Effector CD8-positive, alpha-beta T cell (primary cell): ENCODE measurements at regions not wholly inside any gene's neighbourhood (a gene's known extent, or its start where the extent isn't known, plus 50 kb on each side); places are given as distances from the start of the nearest gene placed in this dataset.

Experiments used
- DNase-seq: peaks from one replicate; lab custom pipeline; 2025; lab: John Stamatoyannopoulos, UW

DNA sequence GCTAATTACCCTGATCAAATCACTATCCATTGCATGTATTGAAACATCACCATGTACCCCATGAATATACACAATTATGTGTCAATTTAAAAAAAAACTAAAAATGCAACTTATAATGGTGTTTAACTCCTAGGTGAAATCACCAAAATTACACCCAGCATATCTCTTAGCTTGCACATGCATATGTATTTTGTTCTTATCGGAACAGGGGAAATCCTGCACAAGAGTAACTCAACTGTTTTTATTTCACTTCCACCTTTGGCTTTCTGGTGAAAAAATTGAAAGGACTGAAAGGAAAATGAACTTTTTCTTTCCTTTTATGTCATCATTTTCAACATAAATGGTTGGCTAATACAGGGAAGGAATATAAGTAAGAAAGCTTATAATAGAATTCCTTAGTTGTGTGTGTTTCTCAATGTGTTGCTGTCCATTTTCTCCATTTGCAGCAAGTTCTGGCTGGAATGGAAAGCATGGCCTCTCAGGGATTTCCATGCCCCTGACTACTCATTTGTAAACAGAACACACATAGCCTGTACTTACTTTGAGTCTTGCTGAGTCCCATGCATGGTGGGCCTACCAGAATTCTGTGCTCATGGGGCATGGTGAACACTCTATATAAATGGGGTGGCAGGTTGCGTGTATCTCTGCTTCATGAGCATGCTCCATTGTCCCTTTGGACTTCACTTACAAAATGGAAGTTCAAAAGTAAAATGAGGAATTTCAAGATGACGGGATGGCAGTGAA is 462.0 kb downstream of the HS3ST3B1 start:
- no peak for DNase-seq

DNA sequence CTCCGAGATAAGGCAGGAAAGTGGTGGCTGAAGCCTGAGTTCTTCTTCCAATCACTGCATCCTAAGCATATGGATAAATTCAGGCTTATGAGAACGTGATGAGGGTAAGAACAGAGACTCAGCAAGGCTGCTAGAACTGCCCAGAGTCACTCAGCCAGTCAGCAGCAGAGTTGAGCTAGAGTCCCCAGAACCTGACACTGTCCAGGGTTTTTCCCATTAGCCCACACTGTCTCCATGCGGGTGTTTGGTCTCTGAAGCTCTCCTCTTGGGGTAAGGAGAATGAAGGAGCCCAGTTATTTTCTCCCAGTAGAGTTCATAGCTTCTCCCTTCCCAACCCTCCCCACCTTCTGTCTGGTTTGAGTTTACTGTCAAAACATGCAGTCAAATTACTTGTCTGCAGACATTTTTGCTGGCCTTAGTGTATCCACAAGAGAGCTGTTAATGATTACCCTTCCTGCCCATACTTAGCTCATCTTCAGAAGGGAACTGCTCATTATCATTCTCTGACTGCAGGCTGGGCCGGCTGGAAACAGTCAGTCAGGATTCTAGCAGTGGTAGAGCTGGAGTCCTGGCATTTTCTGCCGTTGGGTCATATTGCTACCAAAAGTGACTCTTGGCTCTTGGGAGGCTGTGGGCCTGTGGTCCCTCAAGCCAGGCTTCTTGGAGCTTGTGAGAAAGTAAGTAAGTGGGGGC is 460.0 kb downstream of the HS3ST3B1 start:
- no peak for DNase-seq

DNA sequence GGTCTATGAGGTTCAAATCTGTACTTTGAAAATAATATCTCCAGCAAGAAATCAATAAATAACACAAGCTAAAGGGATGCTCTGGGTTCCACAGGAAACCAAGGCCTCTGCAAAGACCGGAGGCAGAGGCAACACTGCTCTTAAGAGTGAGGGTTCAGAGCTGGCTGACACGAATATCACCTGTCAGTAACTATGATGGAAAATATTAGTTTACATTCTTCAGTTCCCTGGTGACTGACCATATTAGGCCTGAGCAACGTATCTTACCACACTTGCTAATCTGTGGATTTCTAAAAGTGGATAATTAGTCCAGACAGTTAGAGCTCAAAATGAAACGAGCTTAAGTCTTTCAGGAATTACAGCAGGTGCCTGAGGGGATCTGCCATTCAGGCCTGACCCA is 459.3 kb downstream of the HS3ST3B1 start:
- DNase-seq, result no peak

DNA sequence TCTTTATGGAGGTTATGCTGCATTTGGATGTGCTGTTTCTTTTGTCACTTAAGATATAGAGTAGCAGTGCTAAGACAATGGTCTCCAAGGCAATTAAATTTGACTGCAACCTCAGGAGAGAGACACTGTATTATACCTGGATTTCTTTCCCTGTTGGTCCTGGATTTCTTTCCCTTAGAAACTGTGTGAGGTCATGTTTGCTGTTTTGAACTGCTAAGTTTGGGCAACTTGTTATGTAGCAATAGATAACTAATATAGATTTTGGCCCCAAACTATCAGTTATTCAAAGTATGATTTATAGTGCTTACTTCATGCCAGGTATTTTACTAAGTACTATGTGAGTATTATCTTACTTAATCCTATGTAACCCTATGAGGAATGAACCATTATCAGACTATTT is 458.4 kb downstream of the HS3ST3B1 start:
- no peak for DNase-seq

DNA sequence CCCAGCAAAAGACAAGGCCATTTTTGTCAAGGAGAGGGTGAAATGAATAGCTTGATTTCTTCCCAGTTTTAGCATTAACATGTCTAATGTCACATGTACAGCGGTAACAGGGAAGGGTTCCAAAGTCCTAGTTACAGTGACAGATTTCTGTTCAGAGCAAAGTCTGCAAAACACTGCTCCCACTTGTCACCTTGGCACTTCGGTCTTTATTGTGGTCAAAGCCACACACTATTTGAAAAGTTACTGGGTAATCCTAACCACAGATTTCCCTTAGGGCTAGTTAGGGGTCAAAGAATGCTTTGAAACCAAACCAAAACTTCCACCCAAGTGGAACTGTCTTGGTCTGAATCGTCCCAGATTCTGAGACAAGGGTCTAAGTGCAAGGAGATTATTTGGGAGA is 455.6 kb downstream of the HS3ST3B1 start:
- DNase-seq, result no peak

DNA sequence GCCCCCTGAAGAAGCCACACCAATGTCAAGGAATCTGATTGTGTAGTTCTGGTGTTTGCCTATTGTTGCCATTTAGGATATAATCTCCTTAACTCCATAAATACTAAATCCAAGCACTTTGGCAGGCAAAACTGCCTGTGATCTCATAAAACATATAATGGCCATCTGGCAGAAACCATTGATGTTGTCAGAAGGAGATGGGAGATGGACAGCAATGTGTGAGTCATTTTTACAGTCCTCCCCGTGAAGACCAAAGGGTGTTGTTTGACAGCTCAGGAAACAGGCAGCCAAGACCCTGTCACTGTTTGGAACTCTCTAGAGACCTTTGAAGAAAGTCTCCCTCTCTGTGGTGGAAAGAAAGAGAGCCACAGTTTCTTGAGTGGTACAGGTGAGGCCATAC is 454.1 kb downstream of the HS3ST3B1 start:
- no peak for DNase-seq

DNA sequence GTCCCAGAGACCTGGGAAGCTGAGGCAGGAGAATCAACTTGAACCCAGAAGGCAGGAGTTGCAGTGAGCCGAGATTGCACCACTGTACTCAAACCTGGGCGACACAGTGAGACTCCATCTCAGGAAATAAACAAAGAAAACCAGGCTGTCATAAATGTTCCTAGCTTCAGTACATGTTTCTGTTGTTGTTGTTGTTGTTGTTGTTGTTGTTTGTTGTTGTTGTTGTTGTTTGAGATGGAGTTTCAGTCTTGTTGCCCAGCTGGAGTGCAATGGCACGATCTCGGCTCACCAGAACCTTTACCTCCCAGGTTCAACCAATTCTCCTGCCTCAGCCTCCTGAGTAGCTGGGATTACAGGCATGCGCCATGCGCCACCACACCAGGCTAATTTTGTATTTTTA is 452.5 kb downstream of the HS3ST3B1 start:
- no peak for DNase-seq

DNA sequence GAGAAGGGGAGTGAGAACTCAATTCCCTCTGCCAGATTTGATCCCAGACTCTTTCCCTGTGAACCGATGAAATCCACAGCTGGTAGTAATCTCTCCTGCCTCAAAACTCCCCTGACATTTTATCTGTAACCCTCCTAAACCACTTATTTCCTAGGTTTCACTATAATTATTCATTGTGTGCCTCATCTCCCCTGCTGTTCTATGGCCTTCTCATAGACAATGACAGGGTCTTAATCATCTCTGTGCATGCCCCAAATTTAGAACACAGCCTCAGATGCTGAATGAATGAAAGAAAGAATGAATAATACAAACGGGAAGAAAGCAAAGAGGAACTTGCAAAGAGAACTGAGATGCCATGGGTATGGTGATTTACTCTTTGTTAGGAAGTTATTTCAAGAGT is 451.1 kb downstream of the HS3ST3B1 start:
- DNase-seq, result no peak

DNA sequence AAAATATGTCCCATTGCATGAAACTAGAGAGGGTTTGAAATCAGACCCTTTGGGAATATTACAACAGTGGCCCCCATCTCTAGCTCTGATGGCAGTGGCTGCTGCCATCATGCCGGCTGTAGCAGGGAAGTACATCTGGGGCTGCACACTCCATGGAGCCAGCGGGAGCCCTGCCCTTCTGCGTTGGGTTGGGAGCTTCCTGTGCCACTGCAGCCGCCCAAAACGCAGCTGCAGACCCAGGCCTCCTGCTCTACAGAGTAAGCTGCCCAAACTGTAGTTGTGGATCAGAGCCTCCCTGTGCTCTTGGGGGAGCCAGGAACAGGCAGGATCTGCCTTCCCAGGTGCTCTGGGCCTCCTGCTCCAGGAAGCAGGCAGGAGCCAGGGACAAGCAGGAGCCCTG is 450.0 kb downstream of the HS3ST3B1 start:
- DNase-seq, result no peak

DNA sequence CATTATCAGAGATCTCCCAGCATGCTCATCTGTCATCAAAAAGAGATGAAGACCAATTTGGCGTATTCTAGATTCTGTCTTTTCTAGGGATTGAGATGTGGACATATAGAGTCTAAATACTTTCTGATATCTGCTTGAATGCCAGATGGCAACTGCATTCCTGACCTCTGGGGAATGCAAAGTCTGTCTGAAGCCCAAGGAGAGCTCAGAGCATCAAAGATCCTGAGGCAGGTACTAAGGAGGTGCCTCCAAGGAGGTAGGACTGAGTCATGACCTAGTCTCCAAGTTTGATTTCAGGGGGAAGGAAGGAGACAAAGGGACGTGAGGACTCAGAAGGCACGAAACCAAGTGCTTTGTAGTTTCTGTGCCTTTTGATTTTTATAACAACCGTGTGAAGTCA is 448.4 kb downstream of the HS3ST3B1 start:
- DNase-seq, result no peak

DNA sequence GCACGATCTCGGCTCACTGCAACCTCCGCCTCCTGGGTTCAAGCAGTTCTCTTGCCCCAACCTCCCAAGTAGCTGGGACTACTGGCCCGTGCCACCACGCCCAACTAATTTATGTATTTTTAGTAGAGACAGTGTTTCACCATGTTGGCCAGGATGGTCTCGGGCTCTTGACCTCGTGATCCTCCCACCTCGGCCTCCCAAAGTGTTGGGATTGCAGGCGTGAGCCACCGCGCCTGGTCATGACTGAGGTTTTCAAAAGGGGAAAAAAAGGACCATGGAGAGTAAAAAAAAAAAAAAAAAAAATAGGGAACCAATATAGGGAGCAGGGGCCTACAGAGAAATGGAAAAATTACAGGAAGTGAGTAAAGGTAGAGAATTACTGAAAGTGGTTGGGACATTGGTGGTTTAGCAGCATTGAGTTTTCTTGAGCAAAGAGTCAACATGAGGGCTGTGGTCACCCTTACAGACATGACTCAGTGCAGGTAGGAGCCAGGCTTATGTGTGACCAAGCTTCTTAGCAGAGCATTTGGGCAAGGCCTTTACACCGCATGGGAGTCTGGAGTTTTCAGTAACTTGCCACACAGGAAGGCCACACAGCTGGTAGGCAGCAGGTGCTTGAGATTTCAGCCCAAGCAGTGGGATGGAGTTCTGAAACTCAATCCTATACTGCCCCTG is 447.3 kb downstream of the HS3ST3B1 start:
- DNase-seq, result no peak

DNA sequence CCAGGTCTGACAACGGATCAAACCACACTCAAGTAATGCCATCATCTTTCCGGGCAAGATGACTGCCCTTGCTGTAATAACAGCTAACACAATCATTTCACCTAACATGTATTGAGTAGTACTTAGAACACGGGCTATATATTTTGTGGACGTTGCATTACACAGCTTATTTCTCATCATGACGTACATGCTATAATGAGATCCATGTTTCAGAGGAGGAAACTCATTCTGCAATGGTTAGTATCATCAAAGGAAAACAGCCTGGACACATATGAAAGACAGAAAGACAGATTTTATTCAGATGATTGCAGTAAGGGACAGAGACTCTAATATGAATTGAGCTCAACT is 446.7 kb downstream of the HS3ST3B1 start:
- DNase-seq, result no peak

DNA sequence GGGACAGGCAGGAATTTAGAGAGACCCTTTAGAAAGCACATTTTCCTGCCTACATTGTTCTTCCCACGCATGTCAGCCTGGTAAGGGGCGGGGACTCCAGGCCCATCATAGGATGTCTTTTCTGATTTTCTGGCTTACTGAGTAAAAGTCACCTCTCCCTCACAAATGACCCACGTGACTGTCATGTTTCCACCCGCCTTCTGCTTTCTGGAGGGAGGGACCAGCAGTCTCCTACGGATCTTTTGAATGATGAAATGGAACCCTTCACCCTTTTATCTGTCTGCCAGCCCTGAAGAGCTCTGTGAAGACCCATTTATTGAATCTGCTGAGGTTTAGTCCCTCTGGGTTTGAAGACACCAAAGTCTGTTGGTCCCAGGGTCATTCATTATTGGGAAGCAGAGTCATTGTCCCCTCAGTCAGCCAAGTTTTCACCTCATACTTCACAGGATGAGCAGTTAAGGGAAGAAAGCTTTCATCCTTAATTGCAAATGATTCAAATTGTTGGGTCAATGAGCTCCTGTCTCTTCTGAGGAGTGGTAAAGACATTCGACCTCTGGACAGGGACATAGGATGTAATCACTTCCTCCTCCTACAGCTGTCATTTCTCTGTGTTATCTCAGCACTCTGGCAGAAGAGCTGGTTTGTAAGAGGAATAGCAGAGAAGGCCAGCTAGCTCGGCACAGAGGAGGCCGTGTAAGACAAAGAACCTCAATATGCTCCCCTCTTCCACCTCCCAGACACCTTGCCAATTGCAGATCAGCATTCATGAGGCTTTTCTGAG is 446.1 kb downstream of the HS3ST3B1 start:
- no peak for DNase-seq

DNA sequence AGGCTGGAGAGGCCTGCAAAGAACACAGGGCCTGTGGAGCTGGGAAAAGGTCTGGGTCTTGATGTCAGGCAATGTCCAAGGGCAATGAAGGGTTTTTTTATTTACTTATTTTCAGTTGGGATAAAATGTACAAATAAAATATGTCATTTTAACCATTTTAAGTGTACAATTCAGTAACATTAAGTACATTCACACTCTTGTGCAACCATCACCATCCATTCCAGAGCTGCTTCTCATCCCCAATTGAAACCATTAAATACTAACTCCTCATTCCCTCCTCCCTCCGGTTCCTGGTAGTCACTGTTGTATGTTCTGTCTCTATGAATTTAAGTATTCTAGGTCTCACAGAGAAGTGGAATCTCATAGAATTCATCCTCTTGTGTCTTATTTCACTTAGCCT is 444.7 kb downstream of the HS3ST3B1 start:
- DNase-seq, result no peak

DNA sequence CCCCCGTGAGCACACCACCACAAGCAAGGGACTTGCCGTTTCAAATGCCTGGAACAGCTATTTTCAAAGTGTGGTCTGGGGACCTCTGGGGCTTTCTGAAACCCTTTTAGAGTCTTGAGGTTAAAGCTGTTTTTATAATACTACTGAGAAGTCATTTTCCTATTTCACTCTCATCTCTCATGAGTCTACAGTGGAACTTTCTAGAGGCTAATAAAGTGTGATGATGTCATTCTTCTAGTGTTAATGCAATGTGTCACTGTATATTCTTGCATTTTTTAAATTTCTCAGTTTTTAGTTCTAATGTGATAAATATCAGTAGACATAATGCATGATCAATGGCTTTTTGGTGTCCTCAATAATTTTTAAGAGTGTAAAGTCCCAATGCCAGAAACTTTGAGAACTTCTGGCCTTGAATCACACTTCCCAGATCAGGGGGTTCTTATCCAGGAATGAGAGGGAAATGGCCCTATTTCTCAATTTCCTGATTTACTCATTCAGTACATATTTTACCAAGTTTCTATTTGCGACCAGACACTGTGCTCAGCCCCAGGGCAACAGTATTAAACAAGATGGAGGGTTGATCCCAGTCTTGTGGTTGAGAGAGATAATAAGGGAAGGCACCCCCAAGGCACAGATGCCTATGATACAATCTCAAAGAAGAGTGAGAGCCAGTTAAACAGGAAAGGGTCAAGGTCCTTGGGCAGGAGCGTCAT is 444.0 kb downstream of the HS3ST3B1 start:
- DNase-seq, result no peak

DNA sequence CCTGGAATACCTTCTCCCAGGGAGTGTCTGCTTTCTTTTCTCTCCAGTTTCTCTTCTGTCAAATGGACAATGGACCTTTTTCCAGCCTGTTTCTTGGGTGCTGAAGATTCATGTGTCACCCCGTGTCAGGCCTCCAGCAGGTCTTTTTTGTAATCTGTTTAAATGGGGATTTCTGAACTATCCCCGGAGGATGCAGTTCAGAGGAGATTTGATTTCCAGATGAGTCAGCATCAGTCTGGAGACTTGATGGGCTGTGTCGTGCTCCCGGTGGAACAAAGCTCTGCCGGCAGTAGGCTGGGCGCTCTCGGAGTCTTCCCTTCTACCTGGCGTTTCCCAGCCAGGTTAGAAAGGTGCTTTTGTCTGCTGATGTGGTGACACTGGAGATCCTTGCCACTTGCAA is 440.6 kb downstream of the HS3ST3B1 start:
- DNase-seq, result no peak

DNA sequence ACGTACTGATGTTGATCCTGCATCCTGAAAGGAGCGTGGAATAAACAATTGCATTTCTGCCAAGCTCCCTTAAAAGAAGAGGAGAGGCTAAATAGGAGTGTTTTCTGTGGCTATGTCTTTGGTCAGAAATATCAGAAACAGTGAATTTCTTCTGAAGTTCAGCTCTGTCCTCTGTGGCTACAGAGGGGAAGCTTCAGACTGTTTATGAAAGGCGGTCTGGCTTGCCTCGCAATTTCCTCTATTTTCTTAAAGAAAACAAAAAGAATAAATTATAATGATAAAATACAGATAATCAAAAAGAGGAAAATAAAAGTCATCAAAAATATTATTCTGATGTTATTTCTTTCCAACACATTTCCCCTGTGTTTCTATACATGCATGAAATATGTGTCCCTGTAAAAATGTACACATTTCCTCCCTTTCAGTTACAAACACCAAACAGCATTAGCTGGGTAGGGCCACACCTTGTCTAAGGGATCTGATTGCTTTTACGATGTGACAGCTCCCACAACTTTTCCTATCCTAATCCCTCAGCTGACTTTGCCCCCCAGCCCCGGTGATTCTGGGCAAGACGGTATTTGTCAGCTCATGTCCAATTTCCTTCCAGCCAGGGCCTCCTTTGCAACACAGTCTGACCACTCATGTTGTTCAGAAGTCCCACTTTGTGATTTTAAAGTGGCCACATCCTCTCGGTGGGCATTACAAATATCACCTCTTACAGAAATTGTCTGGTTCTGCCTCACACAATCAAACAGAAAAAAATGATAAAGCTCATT is 439.0 kb downstream of the HS3ST3B1 start:
- no peak for DNase-seq

DNA sequence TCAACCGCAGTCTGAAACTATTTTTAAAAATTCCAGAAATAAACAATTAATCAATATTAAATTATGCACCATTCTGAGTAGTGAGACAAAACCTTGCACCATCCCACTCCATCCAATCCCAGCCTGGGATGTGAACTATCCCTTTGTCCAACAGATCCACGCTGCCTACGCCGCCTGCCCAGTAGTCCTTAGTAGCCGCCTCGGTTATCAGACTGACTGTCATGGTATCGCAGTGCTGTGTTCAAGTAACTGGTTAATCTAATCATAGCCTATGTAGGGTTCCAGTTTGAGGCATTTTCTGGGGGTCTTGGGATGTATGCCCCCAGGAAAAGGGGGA is 437.7 kb downstream of the HS3ST3B1 start:
- no peak for DNase-seq

DNA sequence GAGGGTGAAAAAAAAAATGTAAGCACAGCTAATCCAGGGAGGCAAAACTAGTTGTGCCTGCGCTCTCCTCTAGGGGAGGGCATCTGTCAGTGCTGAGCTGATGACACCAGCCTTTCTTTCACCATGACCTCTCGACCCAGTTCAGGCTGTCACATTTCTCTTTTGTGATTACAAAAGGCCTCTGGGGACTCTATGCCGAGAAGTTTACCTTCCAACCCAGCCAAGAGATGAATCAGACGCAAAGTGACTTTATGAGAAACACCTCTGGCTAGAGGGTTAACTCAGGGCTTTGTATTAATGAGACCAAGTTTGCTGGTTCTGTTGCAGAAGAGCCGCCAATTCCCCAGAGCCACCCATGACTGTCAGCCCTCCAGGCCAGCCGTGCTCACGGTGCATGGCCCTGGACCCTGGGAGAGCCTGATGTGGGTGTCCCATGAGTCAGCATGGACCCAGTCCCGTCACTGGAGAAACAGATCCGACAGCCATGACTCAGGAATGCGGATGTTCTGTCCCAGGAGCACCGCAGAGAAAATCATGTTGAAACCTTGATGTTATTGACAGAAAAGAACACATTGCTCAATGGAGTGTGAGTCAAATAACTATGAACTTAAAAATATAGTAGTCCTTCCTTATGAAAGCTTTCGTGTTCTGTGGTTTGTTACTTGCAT is 437.2 kb downstream of the HS3ST3B1 start:
- DNase-seq, result no peak

DNA sequence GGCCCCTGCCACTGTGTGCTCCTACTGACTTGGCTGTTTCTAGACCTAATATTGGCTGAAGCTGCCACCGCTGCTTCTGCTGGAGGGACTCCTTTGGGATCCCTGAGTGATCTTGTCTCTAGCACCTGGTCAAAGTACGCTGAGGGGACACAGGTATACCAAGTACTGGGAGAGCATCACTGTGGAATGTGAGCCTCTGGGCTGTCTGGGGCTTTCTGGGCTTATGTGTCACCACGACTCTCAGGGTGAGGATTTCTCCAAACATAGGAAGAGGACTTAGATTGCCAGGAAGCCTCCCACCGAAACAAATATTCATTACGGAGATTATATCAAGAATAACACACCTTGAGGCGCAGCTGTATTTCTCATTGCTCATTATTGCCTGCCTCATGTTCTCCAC is 435.8 kb downstream of the HS3ST3B1 start:
- DNase-seq, result no peak

DNA sequence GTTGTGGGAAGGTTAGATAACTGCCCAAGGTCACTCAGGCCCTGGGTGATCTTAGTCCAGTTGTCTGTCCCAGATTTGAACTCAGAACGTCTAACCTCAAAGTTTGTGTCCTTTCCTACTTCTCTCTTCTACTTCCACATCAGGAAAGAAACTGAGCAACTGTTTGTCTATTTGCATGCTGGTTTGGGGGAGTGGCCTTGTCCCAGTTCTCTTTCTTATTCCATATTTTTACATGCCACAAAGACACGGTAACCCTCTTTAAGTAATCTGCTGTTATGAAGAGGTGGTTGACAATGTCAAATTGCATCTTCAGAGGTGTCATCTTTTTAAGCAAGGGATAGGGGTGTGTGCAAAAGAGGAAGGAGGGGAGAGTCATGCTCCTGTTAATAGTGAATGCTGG is 432.5 kb downstream of the HS3ST3B1 start:
- no peak for DNase-seq
